Fibroblast of skin of abdomen (primary cell): ENCODE measurements at regions not wholly inside any gene's neighbourhood (a gene's known extent, or its start where the extent isn't known, plus 50 kb on each side); places are given as distances from the start of the nearest gene placed in this dataset.

ENCODE experiments used
- DNase-seq: peaks from one replicate; pipeline ENCODE4 v3.0.0-alpha.2; 2013

GRCh38 chr5:124260921-124261515 is 485.4 kb downstream of the ZNF608 start:
- DNase-seq: no peak

- DNase-seq: no peak
These were observed 487.4 kb downstream of the ZNF608 start for GRCh38 chr5:124259017-124259416.

GRCh38 chr5:124257048-124257447 is 489.4 kb downstream of the ZNF608 start:
- no peak for DNase-seq

- peak; percentile 18 for DNase-seq
These were observed 493.1 kb downstream of the ZNF608 start for GRCh38 chr5:124253203-124253810.

- no peak for DNase-seq
These were observed 493.7 kb downstream of the ZNF608 start for GRCh38 chr5:124252747-124253146.

- DNase-seq: peak; percentile 61
These were observed 494.2 kb downstream of the ZNF608 start for GRCh38 chr5:124252191-124252638.

GRCh38 chr5:124245276-124245675 is 501.2 kb downstream of the ZNF608 start:
- DNase-seq: no peak

GRCh38 chr5:124240732-124241131 is 505.7 kb downstream of the ZNF608 start:
- DNase-seq: no peak

GRCh38 chr5:124239572-124239971 is 506.9 kb downstream of the ZNF608 start:
- no peak for DNase-seq

GRCh38 chr5:124238350-124238749 is 508.1 kb downstream of the ZNF608 start:
- DNase-seq: no peak

GRCh38 chr5:124237206-124237695 is 509.2 kb downstream of the ZNF608 start:
- DNase-seq: no peak

- peak; percentile 27 for DNase-seq
These were observed 509.9 kb downstream of the ZNF608 start for GRCh38 chr5:124236361-124237205.

- no peak for DNase-seq
These were observed 510.9 kb downstream of the ZNF608 start for GRCh38 chr5:124235576-124235975.

GRCh38 chr5:124234770-124235562 is 511.5 kb downstream of the ZNF608 start:
- DNase-seq: no peak

- DNase-seq: peak; percentile 22
These were observed 512.2 kb downstream of the ZNF608 start for GRCh38 chr5:124234022-124234769.

- no peak for DNase-seq
These were observed 513.9 kb downstream of the ZNF608 start for GRCh38 chr5:124232515-124232914.

- DNase-seq: no peak
These were observed 514.6 kb downstream of the ZNF608 start for GRCh38 chr5:124231802-124232201.

GRCh38 chr5:124231230-124231629 is 515.2 kb downstream of the ZNF608 start:
- no peak for DNase-seq

- DNase-seq: no peak
These were observed 516.0 kb downstream of the ZNF608 start for GRCh38 chr5:124230456-124230855.

GRCh38 chr5:124229352-124229751 is 517.1 kb downstream of the ZNF608 start:
- no peak for DNase-seq

- no peak for DNase-seq
These were observed 518.5 kb downstream of the ZNF608 start for GRCh38 chr5:124227914-124228313.

GRCh38 chr5:124220418-124220817 is 526.0 kb downstream of the ZNF608 start:
- no peak for DNase-seq
